Prostate gland (tissue), 2 donors: ENCODE measurements at regions not wholly inside any gene's neighbourhood (a gene's known extent, or its start where the extent isn't known, plus 50 kb on each side); places are given as distances from the start of the nearest gene placed in this dataset.

Source experiments
- POLR2AphosphoS5 ChIP-seq: sonication (generic); formaldehyde crosslinking; IDR thresholded peaks from one replicate; pipeline ENCODE4 v1.6.1; 2017; ENCODE audit warnings: antibody characterized with exemption
- TF ChIP-seq, protein P1 (sequence below), 4 experiments: fragments of 200-600 bp in 2 of 4; fragments of 450-650 bp in 2 of 4; sonication (generic) in 2 of 4; IDR thresholded peaks; 1 replicate in 3 of 4; 2 replicates in 1 of 4; pipeline ENCODE4 v1.5.1; 2016 to 2019; ENCODE audit warnings: antibody characterized with exemption in 4 of 4, mild to moderate bottlenecking in 2 of 4, moderate library complexity in 2 of 4

DNA sequence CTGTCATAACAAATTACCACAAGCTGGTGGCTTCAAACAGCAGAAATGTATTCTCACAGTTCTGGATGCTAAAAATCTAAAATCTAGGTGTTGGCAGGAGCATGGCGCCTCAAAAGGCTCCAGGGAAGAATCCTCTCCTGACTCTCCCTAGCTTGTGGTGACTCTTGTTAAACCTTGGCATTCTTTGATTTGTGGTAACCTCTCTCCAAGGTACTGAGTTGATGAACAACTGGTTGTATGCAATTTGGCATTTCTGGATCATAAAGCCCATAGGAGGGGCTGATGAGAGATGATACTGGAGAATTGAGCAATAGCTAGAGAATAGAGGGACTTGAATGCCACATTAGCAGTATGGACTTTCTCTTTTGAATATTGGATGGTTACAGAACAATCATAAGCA, 821.8 kb downstream of the TBL1XR1 start:
- TF ChIP-seq, protein P1, sequence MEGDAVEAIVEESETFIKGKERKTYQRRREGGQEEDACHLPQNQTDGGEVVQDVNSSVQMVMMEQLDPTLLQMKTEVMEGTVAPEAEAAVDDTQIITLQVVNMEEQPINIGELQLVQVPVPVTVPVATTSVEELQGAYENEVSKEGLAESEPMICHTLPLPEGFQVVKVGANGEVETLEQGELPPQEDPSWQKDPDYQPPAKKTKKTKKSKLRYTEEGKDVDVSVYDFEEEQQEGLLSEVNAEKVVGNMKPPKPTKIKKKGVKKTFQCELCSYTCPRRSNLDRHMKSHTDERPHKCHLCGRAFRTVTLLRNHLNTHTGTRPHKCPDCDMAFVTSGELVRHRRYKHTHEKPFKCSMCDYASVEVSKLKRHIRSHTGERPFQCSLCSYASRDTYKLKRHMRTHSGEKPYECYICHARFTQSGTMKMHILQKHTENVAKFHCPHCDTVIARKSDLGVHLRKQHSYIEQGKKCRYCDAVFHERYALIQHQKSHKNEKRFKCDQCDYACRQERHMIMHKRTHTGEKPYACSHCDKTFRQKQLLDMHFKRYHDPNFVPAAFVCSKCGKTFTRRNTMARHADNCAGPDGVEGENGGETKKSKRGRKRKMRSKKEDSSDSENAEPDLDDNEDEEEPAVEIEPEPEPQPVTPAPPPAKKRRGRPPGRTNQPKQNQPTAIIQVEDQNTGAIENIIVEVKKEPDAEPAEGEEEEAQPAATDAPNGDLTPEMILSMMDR (IDR thresholded peaks at IDR 0.05) = no peak
- no peak for TF ChIP-seq POLR2AphosphoS5
